HUES64 (cell line): ENCODE measurements at regions not wholly inside any gene's neighbourhood (a gene's known extent, or its start where the extent isn't known, plus 50 kb on each side); places are given as distances from the start of the nearest gene placed in this dataset.
A peak's percentile ranks its signal among the peaks of the same experiment; 100 is the strongest.
"Not testable (repeated sequence)": the region's sequence is repeated elsewhere in the genome, so short reads cannot be mapped to it uniquely, and the experiment has no call there.

Experiments
- H3K27ac ChIP-seq: 2 replicates; pipeline ENCODE4 v1.7.0; 2013; ENCODE audit warnings: low read depth, low read length, inconsistent platforms
- H3K27me3 ChIP-seq: 2 replicates; pipeline ENCODE4 v1.6.1; 2013; ENCODE audit warnings: mild to moderate bottlenecking, low read length; ENCODE audit not compliant: insufficient read depth
- H3K36me3 ChIP-seq: 2 replicates; pipeline ENCODE4 v1.6.1; 2013; ENCODE audit warnings: mild to moderate bottlenecking, low read length; ENCODE audit not compliant: insufficient read depth
- H3K4me1 ChIP-seq: 2 replicates; pipeline ENCODE4 v1.6.1; 2013; ENCODE audit warnings: mild to moderate bottlenecking, low read length, moderate library complexity; ENCODE audit not compliant: insufficient read depth
- H3K4me3 ChIP-seq: 2 replicates; pipeline ENCODE4 v1.5.1; 2013; ENCODE audit warnings: mild to moderate bottlenecking, low read length, moderate library complexity
- H3K9ac ChIP-seq: 2 replicates; pipeline ENCODE4 v1.6.1; 2013; ENCODE audit warnings: mild to moderate bottlenecking, low read depth, low read length
- H3K9me3 ChIP-seq: 2 replicates; pipeline ENCODE4 v1.6.1; 2013; ENCODE audit warnings: low read depth, low read length; ENCODE audit not compliant: insufficient read depth
- WGBS: fragments of 150-250, 120-280 bp; methylation state at CpG from one replicate; pipeline ENCODE4 v1.1.7; 2013; ENCODE audit warnings: missing lambda C conversion rate; 5-methylcytosine and 5-hydroxymethylcytosine counted together

GRCh38 chr17:30697619-30698460 lies 126.7 kb downstream of the CRLF3 start:
- H3K4me3 ChIP-seq = peak overlapping the region; percentile 45
- WGBS = 10% methylated on average over 29 of the region's 32 CpGs

GRCh38 chr17:30696234-30696633 lies 128.3 kb downstream of the CRLF3 start:
- peaks cover 5% of the 10 kb centered on the region for H3K4me1 ChIP-seq
- H3K9ac ChIP-seq = no peak overlapping the region
- no peak overlapping the region for H3K27ac ChIP-seq
- no peaks in the 10 kb centered on the region for H3K9me3 ChIP-seq
- no peaks in the 10 kb centered on the region for H3K36me3 ChIP-seq
- no peaks in the 10 kb centered on the region for H3K27me3 ChIP-seq
- H3K4me3 ChIP-seq = no peak overlapping the region
- 96% methylated on average over 5 of the region's 5 CpGs for WGBS

More at GRCh38 chr17:30697619-30698460, 126.7 kb downstream of the CRLF3 start:
- H3K27ac ChIP-seq = peak overlapping the region; percentile 58; the same call in 1 of the 2 replicates
- H3K9me3 ChIP-seq, H3K27me3 ChIP-seq, H3K4me1 ChIP-seq, H3K36me3 ChIP-seq, H3K9ac ChIP-seq: not testable (repeated sequence)

- H3K36me3 ChIP-seq, H3K4me1 ChIP-seq: not testable (repeated sequence)
Observed at GRCh38 chr17:30695265-30695811, 129.2 kb downstream of the CRLF3 start.

DNA sequence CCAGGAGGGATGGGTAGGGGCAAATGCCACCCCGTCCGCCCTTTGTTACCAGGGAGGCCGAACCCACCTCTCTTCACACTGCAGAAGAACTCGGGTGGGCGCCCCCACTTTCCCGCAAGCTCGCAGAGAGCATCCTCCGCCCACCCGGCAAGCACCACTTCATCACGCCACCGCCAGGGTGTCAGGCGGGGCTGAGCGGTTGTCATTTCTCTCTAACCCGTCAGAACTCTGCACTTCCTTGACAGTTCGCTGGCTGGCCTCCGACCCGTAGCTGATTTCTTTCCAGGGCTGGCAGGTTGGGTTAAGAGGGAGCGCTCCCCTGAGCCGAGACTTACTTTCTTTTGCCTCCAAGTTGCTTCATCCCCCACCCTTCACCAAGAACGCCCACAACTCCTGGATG lies 130.7 kb downstream of the CRLF3 start:
- not testable (repeated sequence) for H3K27ac ChIP-seq, H3K4me1 ChIP-seq, H3K36me3 ChIP-seq, H3K27me3 ChIP-seq, H3K9ac ChIP-seq, H3K9me3 ChIP-seq
- H3K4me3 ChIP-seq = peak overlapping the region; percentile 39
- 4% methylated on average over 17 of the region's 20 CpGs for WGBS

More at GRCh38 chr17:30695265-30695811, 129.2 kb downstream of the CRLF3 start:
- not testable (repeated sequence) for H3K4me3 ChIP-seq, H3K27me3 ChIP-seq, H3K9me3 ChIP-seq, H3K27ac ChIP-seq, H3K9ac ChIP-seq
- 100% methylated on average over 1 of the region's 1 CpG for WGBS

DNA sequence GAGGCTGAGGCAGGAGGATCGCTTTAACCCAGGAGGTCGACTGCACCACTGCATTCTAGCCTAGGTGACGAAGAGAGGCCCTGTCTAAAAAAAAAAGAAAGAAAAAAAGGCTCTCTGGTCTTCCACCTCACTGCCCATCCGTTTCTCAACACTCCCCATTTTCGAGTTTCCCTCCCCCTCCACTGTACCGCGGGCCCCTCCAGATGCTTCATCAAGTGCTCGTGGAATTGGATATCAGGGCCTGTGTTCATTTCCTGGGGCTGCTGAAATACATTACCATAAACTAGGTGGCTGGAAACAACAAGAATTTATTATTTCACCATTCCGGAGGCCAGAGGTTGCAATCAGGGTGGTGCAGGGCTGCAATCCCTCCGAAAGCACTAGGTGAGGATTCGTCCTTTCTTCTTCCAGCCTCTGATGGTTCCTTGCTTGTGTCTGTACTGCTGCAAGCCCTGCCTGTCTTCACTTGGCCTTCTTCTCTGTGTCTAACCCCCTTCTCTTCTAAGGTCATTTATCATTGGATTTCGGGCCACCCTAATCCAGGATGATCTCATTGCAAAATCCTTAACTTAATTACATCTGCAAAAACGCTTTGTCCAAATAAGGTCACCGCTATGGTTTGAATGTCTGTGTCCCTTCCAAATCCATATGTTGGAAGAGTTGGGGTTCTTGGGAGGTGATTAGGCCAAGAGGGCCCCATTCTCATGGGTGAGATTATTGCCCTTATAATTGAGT lies 135.1 kb downstream of the CRLF3 start:
- H3K27me3 ChIP-seq, H3K4me3 ChIP-seq, H3K9me3 ChIP-seq, H3K4me1 ChIP-seq, H3K27ac ChIP-seq, H3K36me3 ChIP-seq, H3K9ac ChIP-seq: not testable (repeated sequence)
- 90% methylated on average over 14 of the region's 14 CpGs for WGBS

GRCh38 chr17:30686538-30687479 lies 137.7 kb downstream of the CRLF3 start:
- not testable (repeated sequence) for H3K9me3 ChIP-seq, H3K36me3 ChIP-seq, H3K9ac ChIP-seq, H3K27me3 ChIP-seq, H3K27ac ChIP-seq, H3K4me3 ChIP-seq, H3K4me1 ChIP-seq
- WGBS = 28% methylated on average over 11 of the region's 28 CpGs

DNA sequence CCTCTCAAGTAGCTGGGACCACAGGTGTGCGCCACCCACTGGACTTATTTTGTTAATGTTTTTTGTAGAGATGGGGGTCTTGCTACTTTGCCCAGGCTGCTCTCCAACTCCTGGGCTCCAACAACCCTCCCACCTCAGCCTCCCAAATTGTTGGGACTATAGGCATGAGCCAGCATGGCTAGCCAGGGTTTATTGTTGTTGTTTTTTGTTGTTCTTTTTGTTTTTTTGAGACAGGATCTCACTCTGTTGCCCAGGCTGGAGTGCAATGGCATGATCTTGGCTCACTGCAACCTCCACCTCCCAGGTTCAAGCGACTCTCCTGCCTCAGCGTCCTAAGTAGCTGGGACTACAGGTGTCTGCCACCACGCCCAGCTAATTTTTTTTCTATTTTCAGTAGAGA lies 142.2 kb downstream of the CRLF3 start:
- 93% methylated on average over 3 of the region's 4 CpGs for WGBS
- not testable (repeated sequence) for H3K36me3 ChIP-seq, H3K4me3 ChIP-seq, H3K4me1 ChIP-seq, H3K27ac ChIP-seq, H3K9ac ChIP-seq, H3K27me3 ChIP-seq, H3K9me3 ChIP-seq

DNA sequence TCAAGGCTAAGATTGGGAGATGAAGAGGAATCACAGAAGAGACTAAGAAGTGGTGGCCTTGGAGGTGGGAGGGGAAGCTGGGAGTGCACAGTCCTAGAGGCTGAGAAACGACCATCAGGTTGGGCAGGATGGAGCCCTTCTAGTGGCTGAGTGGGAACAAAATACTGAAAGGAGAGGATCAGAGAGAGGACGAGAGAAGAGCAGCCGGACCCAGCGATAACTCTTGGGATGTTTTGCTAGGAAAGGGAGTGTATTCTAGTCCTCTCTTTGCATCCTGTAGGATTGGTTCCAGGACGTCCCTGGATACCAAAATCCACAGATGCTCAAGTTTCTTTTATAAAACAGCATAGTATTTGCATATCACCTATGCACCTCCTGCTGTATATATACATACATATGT lies 143.8 kb downstream of the CRLF3 start:
- WGBS = 91% methylated on average over 4 of the region's 5 CpGs
- H3K9me3 ChIP-seq, H3K27me3 ChIP-seq, H3K4me1 ChIP-seq, H3K4me3 ChIP-seq, H3K36me3 ChIP-seq, H3K27ac ChIP-seq, H3K9ac ChIP-seq: not testable (repeated sequence)

DNA sequence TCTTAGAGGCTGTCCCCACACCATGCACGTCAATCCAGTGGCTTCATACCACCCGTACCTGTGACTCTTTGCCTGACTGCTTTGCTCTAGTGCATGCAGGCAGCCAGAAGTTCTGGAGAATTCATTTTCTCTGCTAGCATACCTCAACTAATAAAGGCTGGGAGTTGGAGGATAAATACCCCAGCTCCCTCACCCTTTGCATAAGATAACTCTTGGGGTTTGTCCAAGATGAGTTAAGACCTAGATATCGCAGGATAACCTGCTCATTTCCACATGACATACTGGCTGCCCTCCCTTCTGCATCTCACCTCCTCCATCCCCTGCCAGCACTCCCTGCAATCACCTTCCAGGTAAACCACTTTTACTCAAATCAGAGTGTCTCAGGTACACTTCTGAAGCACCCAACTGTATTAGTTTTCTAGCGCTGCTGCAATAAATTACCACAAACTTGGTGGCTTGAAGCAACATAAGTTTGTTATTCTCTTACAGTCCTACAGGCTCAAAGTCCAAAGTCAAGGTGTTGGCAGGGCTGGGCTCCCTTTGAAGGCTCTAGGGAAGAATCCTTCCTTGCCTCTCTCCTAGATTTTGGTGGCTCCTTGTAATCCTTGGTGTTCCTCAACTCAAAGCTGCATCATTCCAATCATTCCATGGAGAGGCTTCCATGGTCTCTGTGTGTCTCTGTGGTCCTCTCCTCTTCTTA lies 146.8 kb downstream of the CRLF3 start:
- WGBS = 91% methylated on average over 4 of the region's 4 CpGs
- no peak overlapping the region for H3K4me3 ChIP-seq
- no peaks in the 10 kb centered on the region for H3K4me1 ChIP-seq
- H3K9ac ChIP-seq = no peak overlapping the region
- H3K36me3 ChIP-seq = no peaks in the 10 kb centered on the region
- no peak overlapping the region for H3K27ac ChIP-seq
- no peaks in the 10 kb centered on the region for H3K27me3 ChIP-seq
- peaks cover 2% of the 10 kb centered on the region; the same call in 1 of the 2 replicates for H3K9me3 ChIP-seq

- WGBS = 97% methylated on average over 3 of the region's 3 CpGs
- not testable (repeated sequence) for H3K36me3 ChIP-seq, H3K9ac ChIP-seq, H3K4me1 ChIP-seq, H3K4me3 ChIP-seq, H3K27ac ChIP-seq, H3K9me3 ChIP-seq, H3K27me3 ChIP-seq
Observed at GRCh38 chr17:30675777-30676492, 148.6 kb downstream of the CRLF3 start.
